ENCODE measurements at regions not wholly inside any gene's neighbourhood (a gene's known extent, or its start where the extent isn't known, plus 50 kb on each side); places are given as distances from the start of the nearest gene placed in this dataset.
"Not testable (repeated sequence)": the region's sequence is repeated elsewhere in the genome, so short reads cannot be mapped to it uniquely, and the experiment has no call there.

- Mint-ChIP-seq H3K9me3 (peaks cover 13% of the 10 kb centered on the region), H3K36me3 (no peaks in the 10 kb centered on the region), H3K27me3 (no peaks in the 10 kb centered on the region), H3K4me1 (ENCODE audit: low read depth in 2 of 2) (no peaks in the 10 kb centered on the region), H3K4me3 (no peak overlapping the region), H3K27ac (no peak overlapping the region)
- DNase-seq (ENCODE audit: low spot score) (no peak), ATAC-seq (no peak)
These were observed 716.5 kb upstream of the KCND2 start for GRCh38 chr7:119556436-119556835.

- ATAC-seq (no peak), DNase-seq (ENCODE audit: low spot score) (no peak)
- Mint-ChIP-seq H3K36me3 (peaks cover 9% of the 10 kb centered on the region), H3K4me3 (no peak overlapping the region), H3K27me3 (no peaks in the 10 kb centered on the region), H3K9me3 (peaks cover 20% of the 10 kb centered on the region), H3K27ac (no peak overlapping the region), H3K4me1 (ENCODE audit: low read depth in 2 of 2) (no peaks in the 10 kb centered on the region)
These were observed 711.2 kb upstream of the KCND2 start for GRCh38 chr7:119561751-119562150.

GRCh38 chr7:119562839-119563238 is 710.1 kb upstream of the KCND2 start:
- ATAC-seq, result no peak
- no peak overlapping the region for H3K27ac Mint-ChIP-seq
- peaks cover 9% of the 10 kb centered on the region for H3K36me3 Mint-ChIP-seq

GRCh38 chr7:119571666-119572065 is 701.3 kb upstream of the KCND2 start:
- Mint-ChIP-seq H3K27me3 (no peaks in the 10 kb centered on the region), H3K36me3 (no peaks in the 10 kb centered on the region), H3K4me1 (ENCODE audit: low read depth in 2 of 2) (no peaks in the 10 kb centered on the region), H3K27ac (no peak overlapping the region), H3K4me3 (no peak overlapping the region), H3K9me3 (peaks cover 10% of the 10 kb centered on the region)
- DNase-seq (ENCODE audit: low spot score) (no peak), ATAC-seq (no peak)

More at GRCh38 chr7:119562839-119563238, 710.1 kb upstream of the KCND2 start:
- no peaks in the 10 kb centered on the region for H3K27me3 Mint-ChIP-seq
- DNase-seq (ENCODE audit: low spot score), result no peak
- no peaks in the 10 kb centered on the region for H3K4me1 Mint-ChIP-seq (ENCODE audit: low read depth in 2 of 2)
- H3K4me3 Mint-ChIP-seq, result no peak overlapping the region
- H3K9me3 Mint-ChIP-seq, result peaks cover 20% of the 10 kb centered on the region

- no peak for DNase-seq (ENCODE audit: low spot score)
These were observed 700.8 kb upstream of the KCND2 start for GRCh38 chr7:119572132-119572531.

GRCh38 chr7:119572541-119572940 is 700.4 kb upstream of the KCND2 start:
- Mint-ChIP-seq H3K36me3 (no peaks in the 10 kb centered on the region), H3K27ac (no peak overlapping the region), H3K27me3 (no peaks in the 10 kb centered on the region), H3K4me1 (ENCODE audit: low read depth in 2 of 2) (no peaks in the 10 kb centered on the region), H3K4me3 (no peak overlapping the region), H3K9me3 (peaks cover 14% of the 10 kb centered on the region)
- peak in 1 of 2 donors; percentile 41 for ATAC-seq
- no peak for DNase-seq (ENCODE audit: low spot score)

More at GRCh38 chr7:119572132-119572531, 700.8 kb upstream of the KCND2 start:
- H3K9me3 Mint-ChIP-seq, result peaks cover 11% of the 10 kb centered on the region
- no peak overlapping the region for H3K27ac Mint-ChIP-seq
- H3K36me3 Mint-ChIP-seq, result no peaks in the 10 kb centered on the region
- ATAC-seq, result peak in 1 of 2 donors; percentile 24
- H3K4me1 Mint-ChIP-seq (ENCODE audit: low read depth in 2 of 2), result no peaks in the 10 kb centered on the region
- no peak overlapping the region for H3K4me3 Mint-ChIP-seq
- H3K27me3 Mint-ChIP-seq, result no peaks in the 10 kb centered on the region

GRCh38 chr7:119578116-119578515 is 694.9 kb upstream of the KCND2 start:
- Mint-ChIP-seq H3K4me3 (no peak overlapping the region), H3K4me1 (ENCODE audit: low read depth in 2 of 2) (no peaks in the 10 kb centered on the region), H3K9me3 (peaks cover 15% of the 10 kb centered on the region), H3K36me3 (no peaks in the 10 kb centered on the region), H3K27ac (no peak overlapping the region), H3K27me3 (no peaks in the 10 kb centered on the region)
- no peak for ATAC-seq
- no peak for DNase-seq (ENCODE audit: low spot score)

GRCh38 chr7:119594956-119595355 is 678.0 kb upstream of the KCND2 start:
- Mint-ChIP-seq H3K4me1 (ENCODE audit: low read depth in 2 of 2) (no peaks in the 10 kb centered on the region), H3K27ac (no peak overlapping the region), H3K27me3 (no peaks in the 10 kb centered on the region), H3K4me3 (no peak overlapping the region), H3K9me3 (peaks cover 11% of the 10 kb centered on the region), H3K36me3 (no peaks in the 10 kb centered on the region)
- no peak for ATAC-seq
- no peak for DNase-seq (ENCODE audit: low spot score)

- Mint-ChIP-seq H3K9me3 (peaks cover 15% of the 10 kb centered on the region), H3K36me3 (no peaks in the 10 kb centered on the region), H3K4me1 (ENCODE audit: low read depth in 2 of 2) (no peaks in the 10 kb centered on the region), H3K4me3 (no peak overlapping the region), H3K27ac (no peak overlapping the region), H3K27me3 (no peaks in the 10 kb centered on the region)
- no peak for ATAC-seq
- DNase-seq (ENCODE audit: low spot score), result no peak
These were observed 676.3 kb upstream of the KCND2 start for GRCh38 chr7:119596651-119597050.

GRCh38 chr7:119606297-119606696 is 666.7 kb upstream of the KCND2 start:
- Mint-ChIP-seq H3K9me3 (peaks cover 40% of the 10 kb centered on the region), H3K36me3 (peaks cover 13% of the 10 kb centered on the region)

GRCh38 chr7:119620769-119621168 is 652.2 kb upstream of the KCND2 start:
- H3K9me3 Mint-ChIP-seq, result peaks cover 24% of the 10 kb centered on the region
- H3K36me3 Mint-ChIP-seq, result peaks cover 13% of the 10 kb centered on the region
- ATAC-seq, result no peak
- no peaks in the 10 kb centered on the region for H3K4me1 Mint-ChIP-seq (ENCODE audit: low read depth in 2 of 2)
- H3K27me3 Mint-ChIP-seq, result no peaks in the 10 kb centered on the region
- no peak overlapping the region for H3K4me3 Mint-ChIP-seq
- DNase-seq (ENCODE audit: low spot score), result no peak
- no peak overlapping the region for H3K27ac Mint-ChIP-seq

More at GRCh38 chr7:119606297-119606696, 666.7 kb upstream of the KCND2 start:
- Mint-ChIP-seq H3K4me3 (no peak overlapping the region), H3K27ac (no peak overlapping the region), H3K4me1 (ENCODE audit: low read depth in 2 of 2) (no peaks in the 10 kb centered on the region), H3K27me3 (no peaks in the 10 kb centered on the region)
- DNase-seq (ENCODE audit: low spot score) (no peak), ATAC-seq (no peak)

GRCh38 chr7:119623427-119623826 is 649.5 kb upstream of the KCND2 start:
- no peaks in the 10 kb centered on the region for H3K27me3 Mint-ChIP-seq
- no peak overlapping the region for H3K4me3 Mint-ChIP-seq
- DNase-seq (ENCODE audit: low spot score), result no peak
- no peak for ATAC-seq
- no peaks in the 10 kb centered on the region for H3K4me1 Mint-ChIP-seq (ENCODE audit: low read depth in 2 of 2)
- H3K27ac Mint-ChIP-seq, result no peak overlapping the region
- peaks cover 12% of the 10 kb centered on the region for H3K9me3 Mint-ChIP-seq
- peaks cover 3% of the 10 kb centered on the region for H3K36me3 Mint-ChIP-seq

GRCh38 chr7:119630406-119630969 is 642.5 kb upstream of the KCND2 start:
- H3K4me1 Mint-ChIP-seq (ENCODE audit: low read depth in 2 of 2), result no peaks in the 10 kb centered on the region
- H3K27ac Mint-ChIP-seq, result no peak overlapping the region
- no peak overlapping the region for H3K4me3 Mint-ChIP-seq
- H3K27me3 Mint-ChIP-seq, result no peaks in the 10 kb centered on the region
- no peaks in the 10 kb centered on the region for H3K36me3 Mint-ChIP-seq
- H3K9me3 Mint-ChIP-seq, result peaks cover 8% of the 10 kb centered on the region
- ATAC-seq (no peak), DNase-seq (ENCODE audit: low spot score) (no peak)

- H3K4me1 Mint-ChIP-seq (ENCODE audit: low read depth in 2 of 2); H3K27ac Mint-ChIP-seq; DNase-seq (ENCODE audit: low spot score); H3K27me3 Mint-ChIP-seq; H3K36me3 Mint-ChIP-seq; ATAC-seq; H3K4me3 Mint-ChIP-seq: not testable (repeated sequence)
- H3K9me3 Mint-ChIP-seq, result peaks cover 17% of the 10 kb centered on the region
These were observed 639.2 kb upstream of the KCND2 start for GRCh38 chr7:119633812-119634211.

GRCh38 chr7:119640326-119640725 is 632.6 kb upstream of the KCND2 start:
- ATAC-seq, result no peak
- no peak for DNase-seq (ENCODE audit: low spot score)
- no peak overlapping the region for H3K27ac Mint-ChIP-seq
- H3K4me1 Mint-ChIP-seq (ENCODE audit: low read depth in 2 of 2), result no peaks in the 10 kb centered on the region
- no peak overlapping the region for H3K4me3 Mint-ChIP-seq
- peaks cover 14% of the 10 kb centered on the region for H3K36me3 Mint-ChIP-seq
- peaks cover 26% of the 10 kb centered on the region for H3K9me3 Mint-ChIP-seq
- H3K27me3 Mint-ChIP-seq, result no peaks in the 10 kb centered on the region

Data from natural killer cell treated with Interleukin-12 subunit alpha and Interleukin-12 subunit beta and Interleukin-15 and Interleukin-18, amount 100 ng/mL, for 72 hours (primary cell).